HepG2 (cell line): ENCODE measurements at regions not wholly inside any gene's neighbourhood (a gene's known extent, or its start where the extent isn't known, plus 50 kb on each side); places are given as distances from the start of the nearest gene placed in this dataset.
A peak's percentile ranks its signal among the peaks of the same experiment; 100 is the strongest.

ENCODE experiments used
- AGO1 ChIP-seq: fragments of 200-400 bp; formaldehyde crosslinking; IDR thresholded peaks from 2 replicates; pipeline ENCODE4 v1.6.1; 2017; ENCODE audit warnings: mild to moderate bottlenecking, low read depth, low read length, moderate library complexity; ENCODE audit not compliant: poor library complexity, severe bottlenecking
- ARNTL ChIP-seq: sonication (generic); formaldehyde crosslinking; IDR thresholded peaks from 2 replicates; pipeline ENCODE4 v1.4.0; 2020; ENCODE audit warnings: mild to moderate bottlenecking, missing genetic modification reagents
- ATM ChIP-seq: fragments of 450-650 bp; IDR thresholded peaks from 2 replicates; pipeline ENCODE4 v1.7.1; 2017; ENCODE audit warnings: mild to moderate bottlenecking, borderline replicate concordance
- DNMT3B ChIP-seq: conservative IDR thresholded peaks from 2 replicates; pipeline ENCODE4 v1.6.1; 2016; ENCODE audit warnings: missing biosample characterization, control low read depth
- FLYWCH1 ChIP-seq: sonication (generic); formaldehyde crosslinking; IDR thresholded peaks from 2 replicates; pipeline ENCODE4 v1.8.1; 2023; ENCODE audit warnings: mild to moderate bottlenecking, missing genetic modification reagents
- HOXA5 ChIP-seq: sonication (generic); formaldehyde crosslinking; IDR thresholded peaks from 2 replicates; pipeline ENCODE4 v1.4.0; 2020; ENCODE audit warnings: missing genetic modification reagents
- KMT2B ChIP-seq: IDR thresholded peaks from 2 replicates; pipeline ENCODE4 v1.6.1; 2016; ENCODE audit warnings: missing genetic modification reagents, missing compliant biosample characterization
- MAFF ChIP-seq: IDR thresholded peaks from 2 replicates; pipeline ENCODE4 v1.6.1; 2011; ENCODE audit warnings: low read depth, low read length, improper control_type of control experiment
- NR1H2 ChIP-seq: sonication (generic); formaldehyde crosslinking; IDR thresholded peaks from 2 replicates; pipeline ENCODE4 v1.8.1; 2022; ENCODE audit warnings: low read depth, missing genetic modification reagents, borderline replicate concordance
- RCOR2 ChIP-seq: IDR thresholded peaks from 2 replicates; pipeline ENCODE4 v1.6.1; 2016; ENCODE audit warnings: missing biosample characterization, missing genetic modification reagents
- SALL2 ChIP-seq: sonication (generic); formaldehyde crosslinking; IDR thresholded peaks from 2 replicates; pipeline ENCODE4 v1.8.1; 2023; ENCODE audit warnings: mild to moderate bottlenecking, missing genetic modification reagents, inconsistent platforms
- TRIM24 ChIP-seq: sonication (generic); formaldehyde crosslinking; IDR thresholded peaks from 2 replicates; pipeline ENCODE4 v1.8.0; 2022; ENCODE audit warnings: mild to moderate bottlenecking, missing genetic modification reagents
- ZBTB42 ChIP-seq: sonication (generic); formaldehyde crosslinking; IDR thresholded peaks from 2 replicates; pipeline ENCODE4 v1.5.0; 2020; ENCODE audit warnings: mild to moderate bottlenecking, missing genetic modification reagents
- ZBTB7B ChIP-seq: sonication (generic); formaldehyde crosslinking; IDR thresholded peaks from 2 replicates; pipeline ENCODE4 v1.4.0; 2020; ENCODE audit warnings: missing genetic modification reagents
- ZNF160 ChIP-seq: sonication (generic); formaldehyde crosslinking; IDR thresholded peaks from 2 replicates; pipeline ENCODE4 v1.8.0; 2022; ENCODE audit warnings: mild to moderate bottlenecking, inconsistent platforms, missing genetic modification reagents
- ZNF256 ChIP-seq: sonication (generic); formaldehyde crosslinking; conservative IDR thresholded peaks from 2 replicates; pipeline ENCODE4 v1.4.0; 2020; ENCODE audit warnings: missing genetic modification reagents
- ZNF331 ChIP-seq: sonication (generic); formaldehyde crosslinking; IDR thresholded peaks from 2 replicates; pipeline ENCODE4 v1.4.0; 2020; ENCODE audit warnings: missing genetic modification reagents
- ZNF343 ChIP-seq: sonication (generic); formaldehyde crosslinking; IDR thresholded peaks from 2 replicates; pipeline ENCODE4 v1.4.0; 2020; ENCODE audit warnings: mild to moderate bottlenecking, missing genetic modification reagents
- ZNF460 ChIP-seq: sonication (generic); formaldehyde crosslinking; IDR thresholded peaks from 2 replicates; pipeline ENCODE4 v1.5.1; 2020; ENCODE audit warnings: missing genetic modification reagents, mild to moderate bottlenecking, borderline replicate concordance
- ZNF510 ChIP-seq: sonication (generic); formaldehyde crosslinking; IDR thresholded peaks from 2 replicates; pipeline ENCODE4 v1.4.0; 2020; ENCODE audit warnings: low read depth, mild to moderate bottlenecking, missing genetic modification reagents
- ZNF629 ChIP-seq: sonication (generic); formaldehyde crosslinking; conservative IDR thresholded peaks from 2 replicates; pipeline ENCODE4 v1.5.0; 2020; ENCODE audit warnings: missing genetic modification reagents
- ZNF737 ChIP-seq: sonication (generic); formaldehyde crosslinking; IDR thresholded peaks from 2 replicates; pipeline ENCODE4 v1.5.0; 2020; ENCODE audit warnings: missing genetic modification reagents, mild to moderate bottlenecking, borderline replicate concordance
- ZNF850 ChIP-seq: sonication (generic); formaldehyde crosslinking; conservative IDR thresholded peaks from 2 replicates; pipeline ENCODE4 v1.9.0; 2021; ENCODE audit warnings: mild to moderate bottlenecking, missing genetic modification reagents
- ZNF878 ChIP-seq: sonication (generic); formaldehyde crosslinking; IDR thresholded peaks from 2 replicates; pipeline ENCODE4 v1.8.1; 2023; ENCODE audit warnings: mild to moderate bottlenecking, missing genetic modification reagents, moderate library complexity
- TF ChIP-seq, protein P1 (sequence below): sonication (generic); formaldehyde crosslinking; IDR thresholded peaks from 2 replicates; pipeline ENCODE4 v1.5.1; 2020; ENCODE audit warnings: mild to moderate bottlenecking, missing genetic modification reagents
- TF ChIP-seq, protein P2 (sequence below): sonication (generic); formaldehyde crosslinking; IDR thresholded peaks from 2 replicates; pipeline ENCODE4 v1.4.0; 2020; ENCODE audit warnings: missing genetic modification reagents
- TF ChIP-seq, protein P3 (sequence below): sonication (generic); formaldehyde crosslinking; IDR thresholded peaks from 2 replicates; pipeline ENCODE4 v1.4.0; 2020; ENCODE audit warnings: low read depth, mild to moderate bottlenecking, missing genetic modification reagents

DNA sequence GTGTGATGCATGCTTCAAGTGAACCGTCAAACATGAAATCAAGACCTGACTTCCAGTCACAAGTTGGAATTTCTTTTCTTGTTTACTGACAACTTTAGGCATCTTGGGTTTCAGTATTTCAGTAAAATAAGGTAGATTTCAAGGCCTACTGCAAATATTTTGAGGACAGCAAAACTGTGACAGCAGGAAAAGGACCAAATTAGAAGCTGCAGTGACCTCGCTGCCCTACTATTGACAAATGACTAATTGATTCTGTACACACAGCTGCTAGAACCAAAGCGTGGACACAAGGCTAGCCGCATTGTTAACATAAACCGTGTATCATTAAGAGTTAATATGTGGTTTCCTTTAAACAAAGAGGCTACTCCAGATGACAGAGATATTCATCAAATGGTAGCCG is 105.7 kb upstream of the SEC61G start (continued):
- no peak for TF ChIP-seq SALL2 (CRISPR knock-in tag)
- TF ChIP-seq DNMT3B (CRISPR knock-in tag) = no peak
- TF ChIP-seq ZNF460 (CRISPR knock-in tag) = no peak
- TF ChIP-seq ZNF343 (CRISPR knock-in tag) = no peak
- TF ChIP-seq NR1H2 (CRISPR knock-in tag) = no peak
- TF ChIP-seq MAFF = no peak
- no peak for TF ChIP-seq ZBTB42
- TF ChIP-seq KMT2B (CRISPR knock-in tag) = no peak
- TF ChIP-seq, protein P1, sequence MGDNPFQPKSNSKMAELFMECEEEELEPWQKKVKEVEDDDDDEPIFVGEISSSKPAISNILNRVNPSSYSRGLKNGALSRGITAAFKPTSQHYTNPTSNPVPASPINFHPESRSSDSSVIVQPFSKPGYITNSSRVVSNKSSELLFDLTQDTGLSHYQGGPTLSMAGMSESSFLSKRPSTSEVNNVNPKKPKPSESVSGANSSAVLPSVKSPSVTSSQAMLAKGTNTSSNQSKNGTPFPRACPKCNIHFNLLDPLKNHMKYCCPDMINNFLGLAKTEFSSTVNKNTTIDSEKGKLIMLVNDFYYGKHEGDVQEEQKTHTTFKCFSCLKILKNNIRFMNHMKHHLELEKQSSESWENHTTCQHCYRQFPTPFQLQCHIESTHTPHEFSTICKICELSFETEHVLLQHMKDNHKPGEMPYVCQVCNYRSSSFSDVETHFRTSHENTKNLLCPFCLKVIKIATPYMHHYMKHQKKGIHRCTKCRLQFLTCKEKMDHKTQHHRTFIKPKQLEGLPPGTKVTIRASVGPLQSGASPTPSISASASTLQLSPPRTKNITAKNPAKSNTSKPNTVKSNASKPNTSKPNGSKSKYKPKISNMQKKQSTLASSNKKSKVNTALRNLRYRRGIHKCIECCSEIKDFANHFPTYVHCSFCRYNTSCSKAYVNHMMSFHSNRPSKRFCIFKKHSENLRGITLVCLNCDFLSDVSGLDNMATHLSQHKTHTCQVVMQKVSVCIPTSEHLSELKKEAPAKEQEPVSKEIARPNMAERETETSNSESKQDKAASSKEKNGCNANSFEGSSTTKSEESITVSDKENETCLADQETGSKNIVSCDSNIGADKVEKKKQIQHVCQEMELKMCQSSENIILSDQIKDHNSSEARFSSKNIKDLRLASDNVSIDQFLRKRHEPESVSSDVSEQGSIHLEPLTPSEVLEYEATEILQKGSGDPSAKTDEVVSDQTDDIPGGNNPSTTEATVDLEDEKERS (CRISPR knock-in tag) = no peak
- TF ChIP-seq, protein P2, sequence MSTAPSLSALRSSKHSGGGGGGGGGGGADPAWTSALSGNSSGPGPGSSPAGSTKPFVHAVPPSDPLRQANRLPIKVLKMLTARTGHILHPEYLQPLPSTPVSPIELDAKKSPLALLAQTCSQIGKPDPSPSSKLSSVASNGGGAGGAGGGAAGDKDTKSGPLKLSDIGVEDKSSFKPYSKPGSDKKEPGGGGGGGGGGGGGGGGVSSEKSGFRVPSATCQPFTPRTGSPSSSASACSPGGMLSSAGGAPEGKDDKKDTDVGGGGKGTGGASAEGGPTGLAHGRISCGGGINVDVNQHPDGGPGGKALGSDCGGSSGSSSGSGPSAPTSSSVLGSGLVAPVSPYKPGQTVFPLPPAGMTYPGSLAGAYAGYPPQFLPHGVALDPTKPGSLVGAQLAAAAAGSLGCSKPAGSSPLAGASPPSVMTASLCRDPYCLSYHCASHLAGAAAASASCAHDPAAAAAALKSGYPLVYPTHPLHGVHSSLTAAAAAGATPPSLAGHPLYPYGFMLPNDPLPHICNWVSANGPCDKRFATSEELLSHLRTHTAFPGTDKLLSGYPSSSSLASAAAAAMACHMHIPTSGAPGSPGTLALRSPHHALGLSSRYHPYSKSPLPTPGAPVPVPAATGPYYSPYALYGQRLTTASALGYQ (CRISPR knock-in tag) = peak; percentile 34; the same call in 1 of the 2 replicates
- TF ChIP-seq, protein P3, sequence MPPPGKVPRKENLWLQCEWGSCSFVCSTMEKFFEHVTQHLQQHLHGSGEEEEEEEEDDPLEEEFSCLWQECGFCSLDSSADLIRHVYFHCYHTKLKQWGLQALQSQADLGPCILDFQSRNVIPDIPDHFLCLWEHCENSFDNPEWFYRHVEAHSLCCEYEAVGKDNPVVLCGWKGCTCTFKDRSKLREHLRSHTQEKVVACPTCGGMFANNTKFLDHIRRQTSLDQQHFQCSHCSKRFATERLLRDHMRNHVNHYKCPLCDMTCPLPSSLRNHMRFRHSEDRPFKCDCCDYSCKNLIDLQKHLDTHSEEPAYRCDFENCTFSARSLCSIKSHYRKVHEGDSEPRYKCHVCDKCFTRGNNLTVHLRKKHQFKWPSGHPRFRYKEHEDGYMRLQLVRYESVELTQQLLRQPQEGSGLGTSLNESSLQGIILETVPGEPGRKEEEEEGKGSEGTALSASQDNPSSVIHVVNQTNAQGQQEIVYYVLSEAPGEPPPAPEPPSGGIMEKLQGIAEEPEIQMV (CRISPR knock-in tag) = no peak
- TF ChIP-seq ZNF331 (CRISPR knock-in tag) = no peak
- TF ChIP-seq ZNF850 = no peak
- TF ChIP-seq ZNF878 (CRISPR knock-in tag) = no peak
- no peak for TF ChIP-seq AGO1
- no peak for TF ChIP-seq FLYWCH1 (CRISPR knock-in tag)
- no peak for TF ChIP-seq TRIM24
- TF ChIP-seq ZNF256 (CRISPR knock-in tag) = no peak
- TF ChIP-seq ZNF510 (CRISPR knock-in tag) = no peak
- no peak for TF ChIP-seq HOXA5 (CRISPR knock-in tag)
- TF ChIP-seq ARNTL = no peak
- no peak for TF ChIP-seq ZNF737 (CRISPR knock-in tag)
- TF ChIP-seq RCOR2 = peak; percentile 35; the same call in 1 of the 2 replicates
- TF ChIP-seq ATM = no peak
- no peak for TF ChIP-seq ZNF160 (CRISPR knock-in tag)
- TF ChIP-seq ZBTB7B (CRISPR knock-in tag) = no peak
- TF ChIP-seq ZNF629 (CRISPR knock-in tag) = no peak
